ENCODE measurements at regions not wholly inside any gene's neighbourhood (a gene's known extent, or its start where the extent isn't known, plus 50 kb on each side); places are given as distances from the start of the nearest gene placed in this dataset.

DNA sequence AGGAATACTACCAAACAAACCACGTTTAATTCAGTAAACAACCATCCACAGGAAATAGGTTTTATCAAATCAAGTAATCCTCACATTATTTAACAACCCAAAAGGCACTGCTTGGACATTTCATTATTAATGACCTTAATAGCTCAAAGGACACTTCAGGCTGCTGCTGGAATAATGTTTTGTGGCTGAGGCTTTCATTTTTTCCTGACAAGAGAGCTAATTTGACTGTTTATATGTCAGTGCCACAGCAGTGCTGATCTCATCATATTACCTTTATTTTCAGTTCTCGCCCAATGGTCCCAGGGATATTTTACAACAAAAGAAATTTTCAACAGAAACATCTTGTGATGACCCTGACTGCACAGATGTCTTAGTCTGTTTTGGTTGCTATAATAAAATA, 589.8 kb upstream of the GRAMD2B start:
- no peak for DNase-seq (ENCODE audit: low read depth in 4 of 4, low spot score in 2 of 4)

- no peak for DNase-seq (ENCODE audit: low read depth in 4 of 4, low spot score in 2 of 4)
These were observed 588.6 kb upstream of the GRAMD2B start for GRCh38 chr5:125834438-125835115.

GRCh38 chr5:125835293-125836172, 587.7 kb upstream of the GRAMD2B start:
- DNase-seq (ENCODE audit: low read depth in 4 of 4, low spot score in 2 of 4) = peak; percentile 43 to 51 (median 44)

- no peak for DNase-seq (ENCODE audit: low read depth in 4 of 4, low spot score in 2 of 4)
These were observed 587.0 kb upstream of the GRAMD2B start for GRCh38 chr5:125836256-125836655.

DNA sequence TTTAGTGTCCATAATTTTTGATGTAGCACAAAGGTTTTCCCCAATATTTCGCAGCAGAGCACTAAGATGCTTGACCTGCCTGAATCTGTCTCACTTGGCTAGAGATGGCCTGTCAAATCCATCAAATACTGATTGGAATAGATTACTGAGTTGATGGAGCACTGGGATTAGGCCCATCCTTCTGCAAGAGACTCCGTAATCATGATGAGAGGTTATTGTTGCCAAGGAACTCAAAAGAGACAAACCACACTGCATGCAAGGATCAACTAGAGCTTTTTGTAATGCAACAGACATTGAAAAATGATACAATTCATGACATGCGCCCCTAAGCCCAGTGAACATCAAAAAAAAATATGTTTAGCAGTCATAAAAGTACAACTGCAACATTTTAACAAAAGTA, 585.3 kb upstream of the GRAMD2B start:
- no peak for DNase-seq (ENCODE audit: low read depth in 4 of 4, low spot score in 2 of 4)

DNA sequence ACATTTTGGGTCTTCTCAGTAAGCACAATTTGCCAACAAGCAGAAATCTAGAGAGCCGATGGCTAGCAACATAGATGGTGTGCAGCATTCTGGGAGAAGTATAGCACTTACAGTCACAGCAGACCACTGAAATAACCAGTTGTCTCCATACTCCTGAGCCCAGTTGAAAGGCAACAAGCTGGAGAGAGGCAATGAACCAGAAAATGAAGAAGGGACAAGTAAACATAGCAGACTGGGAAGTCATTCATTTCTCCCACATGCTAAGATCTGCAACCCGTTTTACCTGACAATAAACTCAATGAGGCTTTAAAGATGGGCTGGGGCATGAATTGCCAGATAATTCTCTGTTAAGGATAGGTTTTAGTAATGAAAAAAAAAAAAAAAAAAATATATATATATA, 575.6 kb upstream of the GRAMD2B start:
- no peak for DNase-seq (ENCODE audit: low read depth in 4 of 4, low spot score in 2 of 4)

DNA sequence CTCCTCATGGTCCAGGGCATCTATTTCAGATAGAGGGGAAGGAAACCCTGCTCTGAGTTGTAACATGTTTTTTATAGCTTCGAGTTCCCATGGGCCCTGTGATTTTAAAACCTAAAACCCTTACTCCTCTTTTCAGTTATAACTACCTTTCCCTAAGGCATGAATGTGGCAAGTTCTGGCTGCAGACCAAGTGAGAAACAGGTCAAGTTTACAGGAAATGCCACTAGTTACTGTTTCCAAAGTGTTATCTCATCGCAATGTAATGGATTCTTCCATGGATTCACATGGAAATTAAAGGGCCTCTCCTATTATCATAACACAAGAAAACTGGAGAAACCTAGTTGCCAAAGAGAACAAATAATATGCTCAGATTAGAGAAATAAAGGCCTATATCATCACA, 574.5 kb upstream of the GRAMD2B start:
- DNase-seq (ENCODE audit: low read depth in 4 of 4, low spot score in 2 of 4) = no peak

- DNase-seq (ENCODE audit: low read depth in 4 of 4, low spot score in 2 of 4) = no peak
These were observed 566.3 kb upstream of the GRAMD2B start for GRCh38 chr5:125856949-125857348.

DNA sequence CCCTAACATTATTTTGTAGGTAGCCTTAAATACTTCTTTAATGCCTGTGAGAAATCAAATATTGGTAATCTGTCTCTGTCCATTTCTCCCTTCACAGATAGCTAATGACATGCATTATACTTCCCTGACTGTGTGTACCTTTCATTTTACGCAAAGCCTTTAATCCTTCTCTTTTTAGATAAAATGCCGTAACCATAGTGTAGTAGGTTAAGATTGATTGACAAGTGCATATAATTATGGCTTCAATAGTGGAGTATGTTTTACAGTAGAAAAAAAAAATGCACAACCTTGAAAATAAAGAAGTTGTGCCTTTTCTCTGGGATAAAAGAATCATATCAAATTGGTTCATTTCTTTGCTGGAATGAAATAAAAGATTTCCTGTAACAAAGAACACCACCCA, 559.6 kb upstream of the GRAMD2B start:
- no peak for DNase-seq (ENCODE audit: low read depth in 4 of 4, low spot score in 2 of 4)

- DNase-seq (ENCODE audit: low read depth in 4 of 4, low spot score in 2 of 4) = no peak
These were observed 557.9 kb upstream of the GRAMD2B start for GRCh38 chr5:125865166-125865815.

GRCh38 chr5:125868036-125868435, 555.2 kb upstream of the GRAMD2B start:
- DNase-seq (ENCODE audit: low read depth in 4 of 4, low spot score in 2 of 4) = no peak

- DNase-seq (ENCODE audit: low read depth in 4 of 4, low spot score in 2 of 4) = no peak
These were observed 553.0 kb upstream of the GRAMD2B start for GRCh38 chr5:125870256-125870655.

GRCh38 chr5:125874057-125874456, 549.2 kb upstream of the GRAMD2B start:
- DNase-seq (ENCODE audit: low read depth in 4 of 4, low spot score in 2 of 4) = no peak

GRCh38 chr5:125874717-125875116, 548.5 kb upstream of the GRAMD2B start:
- no peak for DNase-seq (ENCODE audit: low read depth in 4 of 4, low spot score in 2 of 4)

DNA sequence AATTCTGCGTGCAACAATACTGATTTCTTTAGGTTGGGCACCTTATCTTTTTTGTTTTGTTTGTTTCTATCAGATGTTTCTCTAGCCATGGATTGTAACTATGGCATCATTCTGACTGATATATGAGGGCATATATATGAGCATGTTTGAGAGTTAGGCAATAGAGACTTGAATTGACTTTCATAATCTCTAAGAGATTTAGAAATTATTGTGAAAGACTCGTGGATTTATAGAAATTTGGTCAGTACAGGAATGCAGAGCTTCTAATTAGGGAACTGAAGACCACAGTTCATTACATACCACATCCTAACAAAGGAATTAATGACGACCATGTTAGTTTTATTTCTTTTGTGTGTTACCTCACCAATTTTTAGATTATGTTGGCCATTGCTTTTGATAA, 546.0 kb upstream of the GRAMD2B start:
- DNase-seq (ENCODE audit: low read depth in 4 of 4, low spot score in 2 of 4) = no peak

GRCh38 chr5:125882061-125882460, 541.1 kb upstream of the GRAMD2B start:
- DNase-seq (ENCODE audit: low read depth in 4 of 4, low spot score in 2 of 4) = no peak

DNA sequence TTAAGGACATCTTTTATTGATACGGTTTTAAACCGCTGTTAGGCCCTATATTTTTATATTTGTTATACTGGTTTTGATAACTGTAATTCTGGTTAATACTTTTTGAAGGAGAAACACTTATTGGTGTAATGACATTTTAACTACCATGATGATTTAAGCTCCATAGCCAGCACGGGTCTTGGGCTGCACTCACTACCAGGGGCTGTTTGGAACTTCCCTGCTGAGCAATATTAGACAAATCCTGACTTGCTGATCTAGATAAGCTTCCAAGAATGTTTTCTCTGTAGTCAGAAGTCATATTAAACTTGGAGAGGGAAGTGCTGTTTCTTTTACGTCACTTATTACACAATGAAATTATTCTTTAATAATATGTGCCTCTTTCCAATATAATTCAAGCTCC, 540.0 kb upstream of the GRAMD2B start:
- DNase-seq (ENCODE audit: low read depth in 4 of 4, low spot score in 2 of 4) = no peak

DNA sequence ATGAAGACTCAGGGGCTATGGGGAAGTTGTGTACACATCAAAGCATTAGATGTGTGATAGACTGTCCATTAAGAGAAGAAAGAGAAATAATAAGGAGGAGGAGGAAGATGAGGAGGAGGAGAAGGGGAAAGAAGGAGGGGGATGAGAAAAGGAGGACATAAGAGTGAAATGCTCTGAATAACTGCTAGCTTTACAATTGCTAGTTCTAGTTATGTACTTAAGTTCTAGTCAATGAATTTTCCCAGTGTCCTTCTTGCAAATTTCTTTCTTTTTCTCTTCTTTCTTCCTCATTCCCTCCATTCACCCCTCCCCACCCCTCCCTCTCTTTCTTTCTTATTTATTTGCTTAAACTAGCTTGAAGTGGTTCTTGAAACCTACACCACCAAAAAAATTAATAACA, 534.9 kb upstream of the GRAMD2B start:
- no peak for DNase-seq (ENCODE audit: low read depth in 4 of 4, low spot score in 2 of 4)

- no peak for DNase-seq (ENCODE audit: low read depth in 4 of 4, low spot score in 2 of 4)
These were observed 532.7 kb upstream of the GRAMD2B start for GRCh38 chr5:125890511-125890931.

GRCh38 chr5:125891061-125891725, 532.0 kb upstream of the GRAMD2B start:
- DNase-seq (ENCODE audit: low read depth in 4 of 4, low spot score in 2 of 4) = no peak

GRCh38 chr5:125894383-125894782, 528.8 kb upstream of the GRAMD2B start:
- DNase-seq (ENCODE audit: low read depth in 4 of 4, low spot score in 2 of 4) = no peak
